Esophagus squamous epithelium (tissue), 4 donors: ENCODE measurements at regions not wholly inside any gene's neighbourhood (a gene's known extent, or its start where the extent isn't known, plus 50 kb on each side); places are given as distances from the start of the nearest gene placed in this dataset.

Experiments used
- CTCF ChIP-seq, 6 experiments: fragments of 450-650 bp in 4 of 6; fragments of 200-600 bp in 2 of 6; sonication (generic) in 2 of 6; IDR thresholded peaks; one replicate each; pipeline ENCODE4 v1.5.1; 2016 to 2019; ENCODE audit warnings: antibody characterized with exemption in 6 of 6, mild to moderate bottlenecking in 4 of 6, moderate library complexity in 4 of 6
- POLR2A ChIP-seq, 4 donors: fragments of 450-650 bp; IDR thresholded peaks; one replicate each; pipeline ENCODE4 v1.6.1; 2017; ENCODE audit warnings: antibody characterized with exemption in 4 of 4, mild to moderate bottlenecking in 4 of 4, moderate library complexity in 3 of 4

DNA sequence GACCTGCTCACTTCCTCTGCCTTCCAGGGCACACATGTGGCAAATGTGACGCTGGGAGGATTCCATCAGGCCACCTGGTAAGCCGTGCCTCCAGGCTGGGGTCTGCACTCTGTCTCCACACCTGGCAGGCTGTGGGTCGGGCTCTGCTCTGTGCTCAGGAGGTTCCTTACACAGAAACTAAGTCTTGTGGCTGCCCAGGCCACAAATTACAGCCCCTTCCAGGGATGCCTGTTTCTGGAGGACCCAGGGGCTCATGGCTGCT, 58.2 kb downstream of the RMI2 start:
- TF ChIP-seq POLR2A (IDR thresholded peaks at IDR 0.05) (no peak), CTCF (IDR thresholded peaks at IDR 0.05) (no peak)
